WTC11 (cell line): ENCODE measurements at regions not wholly inside any gene's neighbourhood (a gene's known extent, or its start where the extent isn't known, plus 50 kb on each side); places are given as distances from the start of the nearest gene placed in this dataset.
A peak's percentile ranks its signal among the peaks of the same experiment; 100 is the strongest.

ENCODE experiments used
- ATAC-seq: fragments of 200-7000 bp; cut with Tn5 transposase; 2 replicates; pipeline ENCODE4 v1.10.0; 2021; ENCODE audit warnings: mild to moderate bottlenecking, moderate library complexity
- CTCF ChIA-PET: fragments of 300-600 bp; sonication (Branson Sonifier 250); formaldehyde crosslinking; loops from one replicate; lab custom pipeline; 2021; ENCODE audit warnings: antibody characterized with exemption; lab: Charles Lee
- POLR2A ChIA-PET: fragments of 350-600 bp; sonication (Branson Sonifier 250); formaldehyde crosslinking; loops from one replicate; lab custom pipeline; 2021; ENCODE audit warnings: antibody characterized with exemption; lab: Charles Lee
- DNase-seq: peaks from one replicate; pipeline ENCODE4 v3.0.0; 2021; ENCODE audit warnings: low spot score
- H3K27ac Mint-ChIP-seq: 2 replicates; pipeline ENCODE4 v1.8.0; 2021; ENCODE audit warnings: mixed read lengths
- H3K27me3 Mint-ChIP-seq: 2 replicates; pipeline ENCODE4 v1.8.0; 2021; ENCODE audit warnings: low read depth, mild to moderate bottlenecking, moderate library complexity, mixed read lengths
- H3K36me3 Mint-ChIP-seq: 2 replicates; pipeline ENCODE4 v1.8.0; 2021; ENCODE audit warnings: mixed read lengths
- H3K4me1 Mint-ChIP-seq: 2 replicates; pipeline ENCODE4 v1.8.0; 2022; ENCODE audit warnings: mixed read lengths
- H3K4me3 Mint-ChIP-seq: 2 replicates; pipeline ENCODE4 v1.8.0; 2021; ENCODE audit warnings: mild to moderate bottlenecking, moderate library complexity, mixed read lengths
- H3K9me3 Mint-ChIP-seq: 2 replicates; pipeline ENCODE4 v1.8.0; 2021; ENCODE audit warnings: mixed read lengths
- FOXK1 ChIP-seq: sonication (generic); formaldehyde crosslinking; IDR thresholded peaks from 2 replicates; pipeline ENCODE4 v1.8.0; 2022; ENCODE audit warnings: mild to moderate bottlenecking, moderate library complexity, missing genetic modification reagents
- GABPB1 ChIP-seq: sonication (generic); formaldehyde crosslinking; IDR thresholded peaks from 2 replicates; pipeline ENCODE4 v1.8.1; 2023; ENCODE audit warnings: mild to moderate bottlenecking, missing genetic modification reagents
- GTF2I ChIP-seq: fragments of 250-450 bp; sonication (Bioruptor Pico); conservative IDR thresholded peaks from 2 replicates; pipeline ENCODE4 v1.4.0; 2021; ENCODE audit warnings: mild to moderate bottlenecking
- JUN ChIP-seq: sonication (generic); formaldehyde crosslinking; IDR thresholded peaks from 2 replicates; pipeline ENCODE4 v1.8.0; 2023; ENCODE audit warnings: mild to moderate bottlenecking, missing genetic modification reagents
- KAT7 ChIP-seq: sonication (generic); formaldehyde crosslinking; IDR thresholded peaks from 2 replicates; pipeline ENCODE4 v1.8.1; 2023; ENCODE audit warnings: missing genetic modification reagents, mild to moderate bottlenecking, borderline replicate concordance
- NFE2L1 ChIP-seq: sonication (generic); formaldehyde crosslinking; IDR thresholded peaks from 2 replicates; pipeline ENCODE4 v1.8.1; 2023; ENCODE audit warnings: missing genetic modification reagents
- NR1H2 ChIP-seq: sonication (generic); formaldehyde crosslinking; IDR thresholded peaks from 2 replicates; pipeline ENCODE4 v1.9.0; 2021; ENCODE audit warnings: mild to moderate bottlenecking, moderate library complexity, missing genetic modification reagents
- SMAD4 ChIP-seq: sonication (generic); formaldehyde crosslinking; IDR thresholded peaks from 2 replicates; pipeline ENCODE4 v1.8.0; 2022; ENCODE audit warnings: mild to moderate bottlenecking, missing genetic modification reagents
- SOX15 ChIP-seq: fragments of 250-450 bp; sonication (Bioruptor Pico); IDR thresholded peaks from 2 replicates; pipeline ENCODE4 v1.9.0; 2021; ENCODE audit warnings: mild to moderate bottlenecking
- TEAD1 ChIP-seq: sonication (generic); formaldehyde crosslinking; IDR thresholded peaks from 2 replicates; pipeline ENCODE4 v1.8.0; 2022; ENCODE audit warnings: mild to moderate bottlenecking, missing genetic modification reagents
- TP53 ChIP-seq: sonication (generic); formaldehyde crosslinking; IDR thresholded peaks from 2 replicates; pipeline ENCODE4 v1.8.1; 2023; ENCODE audit warnings: mild to moderate bottlenecking, missing genetic modification reagents
- ZNF121 ChIP-seq: sonication (generic); formaldehyde crosslinking; IDR thresholded peaks from 2 replicates; pipeline ENCODE4 v1.8.0; 2023; ENCODE audit warnings: missing genetic modification reagents
- ZNF232 ChIP-seq: sonication (generic); formaldehyde crosslinking; IDR thresholded peaks from 2 replicates; pipeline ENCODE4 v1.8.0; 2022; ENCODE audit warnings: mild to moderate bottlenecking, missing genetic modification reagents
- ZNF423 ChIP-seq: fragments of 250-450 bp; sonication (Bioruptor Pico); IDR thresholded peaks from 2 replicates; pipeline ENCODE4 v2.1.2; 2022; ENCODE audit warnings: mild to moderate bottlenecking, moderate library complexity
- TF ChIP-seq, protein P1 (sequence below): sonication (generic); formaldehyde crosslinking; IDR thresholded peaks from 2 replicates; pipeline ENCODE4 v1.8.1; 2023; ENCODE audit warnings: mild to moderate bottlenecking, missing genetic modification reagents
- TF ChIP-seq, protein P2 (sequence below): sonication (generic); formaldehyde crosslinking; IDR thresholded peaks from 2 replicates; pipeline ENCODE4 v1.8.1; 2022; ENCODE audit warnings: mild to moderate bottlenecking, missing genetic modification reagents, moderate library complexity, borderline replicate concordance
- TF ChIP-seq, protein P3 (sequence below): sonication (generic); formaldehyde crosslinking; IDR thresholded peaks from 2 replicates; pipeline ENCODE4 v1.8.1; 2023; ENCODE audit warnings: mild to moderate bottlenecking, moderate library complexity, missing genetic modification reagents
- TF ChIP-seq, protein P4 (sequence below): sonication (generic); formaldehyde crosslinking; conservative IDR thresholded peaks from 2 replicates; pipeline ENCODE4 v1.8.1; 2023; ENCODE audit warnings: mild to moderate bottlenecking, low read depth, missing genetic modification reagents, moderate library complexity
- TF ChIP-seq, protein P5 (sequence below): sonication (generic); formaldehyde crosslinking; IDR thresholded peaks from 2 replicates; pipeline ENCODE4 v1.8.1; 2022; ENCODE audit warnings: low read depth, mild to moderate bottlenecking, moderate library complexity, missing genetic modification reagents, borderline replicate concordance
- TF ChIP-seq, protein P6 (sequence below): sonication (generic); formaldehyde crosslinking; IDR thresholded peaks from 2 replicates; pipeline ENCODE4 v1.8.0; 2023; ENCODE audit warnings: mild to moderate bottlenecking, missing genetic modification reagents
- TF ChIP-seq, protein P7 (sequence below): sonication (generic); formaldehyde crosslinking; IDR thresholded peaks from 2 replicates; pipeline ENCODE4 v1.8.0; 2022; ENCODE audit warnings: mild to moderate bottlenecking, missing genetic modification reagents

DNA sequence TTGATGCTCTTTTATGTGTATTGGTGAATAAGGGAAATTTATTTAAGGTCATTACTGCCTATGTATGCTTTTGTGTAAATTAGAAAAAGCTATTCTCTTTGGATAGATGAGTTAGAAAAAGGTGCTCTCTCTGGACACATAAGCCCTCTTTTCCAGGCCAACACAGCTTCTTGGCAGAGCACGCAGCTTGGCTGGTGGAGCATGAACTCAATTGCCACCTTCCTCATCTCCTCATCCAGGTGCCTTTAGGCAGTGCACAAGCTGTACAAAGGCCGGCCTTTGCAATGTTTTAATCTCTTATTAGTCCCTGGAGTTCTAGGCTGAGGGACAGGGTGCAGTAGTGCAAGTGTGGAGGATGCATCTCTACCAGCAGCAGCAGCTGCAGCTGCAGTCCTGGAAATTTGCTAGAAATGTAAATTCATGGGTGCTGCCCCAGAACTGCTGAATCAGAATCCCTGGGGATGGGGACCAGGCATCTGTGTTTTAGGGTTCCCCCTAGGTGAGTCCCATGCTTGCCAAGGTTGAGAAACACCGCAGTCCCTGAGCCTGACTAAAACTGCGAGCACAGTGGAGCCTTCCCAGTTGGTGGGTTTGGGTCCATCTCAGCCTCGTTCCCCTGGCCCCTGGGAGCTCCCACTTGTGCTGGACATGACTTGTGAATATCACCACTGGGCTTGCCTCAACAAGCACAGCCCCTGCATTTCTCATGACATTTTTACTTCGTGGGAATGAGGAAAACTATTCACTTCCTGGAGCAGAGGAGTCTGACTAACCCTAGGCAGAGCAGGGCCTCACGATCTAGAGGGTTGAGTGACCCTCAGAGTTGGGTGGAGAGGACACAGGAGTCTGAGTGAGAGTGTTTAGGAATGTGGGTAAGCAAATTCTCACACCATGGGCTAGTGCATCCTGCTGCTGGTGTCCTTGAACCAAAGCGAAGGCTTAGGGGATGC lies 272.3 kb downstream of the ZSWIM6 start:
- H3K27me3 Mint-ChIP-seq: no peaks in the 10 kb centered on the region
- ATAC-seq (no peak), DNase-seq (no peak)
- ChIA-PET POLR2A (interaction anchor here (1.1 kb wide), 1 partner anchor 27 kb away, joined by 3 read pairs; no protein-coding TSS in a partner anchor), CTCF (interaction anchor here (0.9 to 1.7 kb wide), 3 partner anchors 19 to 75 kb away, joined by 3 to 6 read pairs (median 5); no protein-coding TSS in a partner anchor)
- TF ChIP-seq, protein P1, sequence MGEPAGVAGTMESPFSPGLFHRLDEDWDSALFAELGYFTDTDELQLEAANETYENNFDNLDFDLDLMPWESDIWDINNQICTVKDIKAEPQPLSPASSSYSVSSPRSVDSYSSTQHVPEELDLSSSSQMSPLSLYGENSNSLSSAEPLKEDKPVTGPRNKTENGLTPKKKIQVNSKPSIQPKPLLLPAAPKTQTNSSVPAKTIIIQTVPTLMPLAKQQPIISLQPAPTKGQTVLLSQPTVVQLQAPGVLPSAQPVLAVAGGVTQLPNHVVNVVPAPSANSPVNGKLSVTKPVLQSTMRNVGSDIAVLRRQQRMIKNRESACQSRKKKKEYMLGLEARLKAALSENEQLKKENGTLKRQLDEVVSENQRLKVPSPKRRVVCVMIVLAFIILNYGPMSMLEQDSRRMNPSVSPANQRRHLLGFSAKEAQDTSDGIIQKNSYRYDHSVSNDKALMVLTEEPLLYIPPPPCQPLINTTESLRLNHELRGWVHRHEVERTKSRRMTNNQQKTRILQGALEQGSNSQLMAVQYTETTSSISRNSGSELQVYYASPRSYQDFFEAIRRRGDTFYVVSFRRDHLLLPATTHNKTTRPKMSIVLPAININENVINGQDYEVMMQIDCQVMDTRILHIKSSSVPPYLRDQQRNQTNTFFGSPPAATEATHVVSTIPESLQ (CRISPR knock-in tag): no peak
- TF ChIP-seq, protein P2, sequence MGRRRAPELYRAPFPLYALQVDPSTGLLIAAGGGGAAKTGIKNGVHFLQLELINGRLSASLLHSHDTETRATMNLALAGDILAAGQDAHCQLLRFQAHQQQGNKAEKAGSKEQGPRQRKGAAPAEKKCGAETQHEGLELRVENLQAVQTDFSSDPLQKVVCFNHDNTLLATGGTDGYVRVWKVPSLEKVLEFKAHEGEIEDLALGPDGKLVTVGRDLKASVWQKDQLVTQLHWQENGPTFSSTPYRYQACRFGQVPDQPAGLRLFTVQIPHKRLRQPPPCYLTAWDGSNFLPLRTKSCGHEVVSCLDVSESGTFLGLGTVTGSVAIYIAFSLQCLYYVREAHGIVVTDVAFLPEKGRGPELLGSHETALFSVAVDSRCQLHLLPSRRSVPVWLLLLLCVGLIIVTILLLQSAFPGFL (CRISPR knock-in tag): no peak
- TF ChIP-seq, protein P3, sequence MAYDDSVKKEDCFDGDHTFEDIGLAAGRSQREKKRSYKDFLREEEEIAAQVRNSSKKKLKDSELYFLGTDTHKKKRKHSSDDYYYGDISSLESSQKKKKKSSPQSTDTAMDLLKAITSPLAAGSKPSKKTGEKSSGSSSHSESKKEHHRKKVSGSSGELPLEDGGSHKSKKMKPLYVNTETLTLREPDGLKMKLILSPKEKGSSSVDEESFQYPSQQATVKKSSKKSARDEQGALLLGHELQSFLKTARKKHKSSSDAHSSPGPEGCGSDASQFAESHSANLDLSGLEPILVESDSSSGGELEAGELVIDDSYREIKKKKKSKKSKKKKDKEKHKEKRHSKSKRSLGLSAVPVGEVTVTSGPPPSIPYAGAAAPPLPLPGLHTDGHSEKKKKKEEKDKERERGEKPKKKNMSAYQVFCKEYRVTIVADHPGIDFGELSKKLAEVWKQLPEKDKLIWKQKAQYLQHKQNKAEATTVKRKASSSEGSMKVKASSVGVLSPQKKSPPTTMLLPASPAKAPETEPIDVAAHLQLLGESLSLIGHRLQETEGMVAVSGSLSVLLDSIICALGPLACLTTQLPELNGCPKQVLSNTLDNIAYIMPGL (CRISPR knock-in tag): no peak
- no peak for TF ChIP-seq FOXK1 (CRISPR knock-in tag)
- TF ChIP-seq GTF2I (CRISPR knock-in tag): no peak
- TF ChIP-seq KAT7: no peak
- TF ChIP-seq GABPB1 (CRISPR knock-in tag): no peak
- H3K4me1 Mint-ChIP-seq: peaks cover 27% of the 10 kb centered on the region
- no peaks in the 10 kb centered on the region for H3K9me3 Mint-ChIP-seq
- no peaks in the 10 kb centered on the region for H3K36me3 Mint-ChIP-seq
- no peak overlapping the region for H3K27ac Mint-ChIP-seq
- no peak overlapping the region for H3K4me3 Mint-ChIP-seq

DNA sequence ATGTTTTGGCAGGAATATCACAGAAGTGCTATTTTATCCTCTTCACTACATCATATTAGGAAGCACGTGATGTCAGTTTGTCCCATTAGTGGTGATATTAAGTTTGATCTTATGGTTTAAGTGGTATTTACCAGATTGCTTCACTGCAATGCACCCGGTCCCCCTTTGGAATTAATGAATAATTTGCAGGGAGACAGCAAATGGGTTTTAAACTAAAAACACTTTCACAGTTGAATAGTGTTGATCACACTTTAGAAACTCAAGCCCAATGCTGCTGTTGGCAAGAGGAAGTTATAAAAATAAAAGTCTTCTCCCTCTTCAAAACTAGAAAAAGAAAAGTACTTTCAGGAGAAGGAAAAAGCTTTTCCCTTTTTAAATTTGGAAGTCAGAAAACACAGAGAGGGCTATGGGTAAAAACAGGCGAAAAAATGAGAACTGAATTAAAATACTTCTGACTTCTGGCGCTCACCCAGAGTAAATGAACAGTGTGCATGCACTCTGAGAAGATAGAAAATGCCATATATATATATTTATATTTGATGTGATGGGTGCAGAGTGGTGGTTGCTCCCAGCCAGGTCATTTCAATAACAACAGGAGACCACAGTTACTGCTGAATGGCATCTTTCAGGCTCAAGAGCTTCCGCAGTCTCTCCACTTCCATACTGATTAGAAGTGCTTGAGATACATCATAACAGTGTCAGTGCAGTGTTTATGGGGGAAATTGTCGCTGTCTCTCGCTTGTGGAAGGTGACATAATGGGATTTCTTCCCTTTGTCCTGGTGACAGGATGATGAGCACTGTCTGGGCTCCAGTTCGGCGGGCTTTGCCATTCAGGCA lies 278.0 kb downstream of the ZSWIM6 start:
- no peaks in the 10 kb centered on the region for H3K36me3 Mint-ChIP-seq
- ATAC-seq (peak; percentile 70), DNase-seq (no peak)
- peak overlapping the region; percentile 1; the same call in 1 of the 2 replicates for H3K4me3 Mint-ChIP-seq
- ChIA-PET POLR2A (no interaction called here), CTCF (no interaction called here)
- H3K9me3 Mint-ChIP-seq: no peaks in the 10 kb centered on the region
- TF ChIP-seq, protein P4, sequence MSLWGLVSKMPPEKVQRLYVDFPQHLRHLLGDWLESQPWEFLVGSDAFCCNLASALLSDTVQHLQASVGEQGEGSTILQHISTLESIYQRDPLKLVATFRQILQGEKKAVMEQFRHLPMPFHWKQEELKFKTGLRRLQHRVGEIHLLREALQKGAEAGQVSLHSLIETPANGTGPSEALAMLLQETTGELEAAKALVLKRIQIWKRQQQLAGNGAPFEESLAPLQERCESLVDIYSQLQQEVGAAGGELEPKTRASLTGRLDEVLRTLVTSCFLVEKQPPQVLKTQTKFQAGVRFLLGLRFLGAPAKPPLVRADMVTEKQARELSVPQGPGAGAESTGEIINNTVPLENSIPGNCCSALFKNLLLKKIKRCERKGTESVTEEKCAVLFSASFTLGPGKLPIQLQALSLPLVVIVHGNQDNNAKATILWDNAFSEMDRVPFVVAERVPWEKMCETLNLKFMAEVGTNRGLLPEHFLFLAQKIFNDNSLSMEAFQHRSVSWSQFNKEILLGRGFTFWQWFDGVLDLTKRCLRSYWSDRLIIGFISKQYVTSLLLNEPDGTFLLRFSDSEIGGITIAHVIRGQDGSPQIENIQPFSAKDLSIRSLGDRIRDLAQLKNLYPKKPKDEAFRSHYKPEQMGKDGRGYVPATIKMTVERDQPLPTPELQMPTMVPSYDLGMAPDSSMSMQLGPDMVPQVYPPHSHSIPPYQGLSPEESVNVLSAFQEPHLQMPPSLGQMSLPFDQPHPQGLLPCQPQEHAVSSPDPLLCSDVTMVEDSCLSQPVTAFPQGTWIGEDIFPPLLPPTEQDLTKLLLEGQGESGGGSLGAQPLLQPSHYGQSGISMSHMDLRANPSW (CRISPR knock-in tag): no peak
- no peak for TF ChIP-seq SOX15
- no peak for TF ChIP-seq NFE2L1 (CRISPR knock-in tag)
- no peak for TF ChIP-seq SMAD4 (CRISPR knock-in tag)
- TF ChIP-seq ZNF121: no peak
- no peak for TF ChIP-seq JUN (CRISPR knock-in tag)
- TF ChIP-seq, protein P5, sequence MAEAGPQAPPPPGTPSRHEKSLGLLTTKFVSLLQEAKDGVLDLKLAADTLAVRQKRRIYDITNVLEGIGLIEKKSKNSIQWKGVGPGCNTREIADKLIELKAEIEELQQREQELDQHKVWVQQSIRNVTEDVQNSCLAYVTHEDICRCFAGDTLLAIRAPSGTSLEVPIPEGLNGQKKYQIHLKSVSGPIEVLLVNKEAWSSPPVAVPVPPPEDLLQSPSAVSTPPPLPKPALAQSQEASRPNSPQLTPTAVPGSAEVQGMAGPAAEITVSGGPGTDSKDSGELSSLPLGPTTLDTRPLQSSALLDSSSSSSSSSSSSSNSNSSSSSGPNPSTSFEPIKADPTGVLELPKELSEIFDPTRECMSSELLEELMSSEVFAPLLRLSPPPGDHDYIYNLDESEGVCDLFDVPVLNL (CRISPR knock-in tag): no peak
- TF ChIP-seq ZNF423 (CRISPR knock-in tag): no peak
- TF ChIP-seq NR1H2 (CRISPR knock-in tag): no peak
- no peak for TF ChIP-seq TP53 (CRISPR knock-in tag)
- TF ChIP-seq TEAD1: no peak
- TF ChIP-seq, protein P6, sequence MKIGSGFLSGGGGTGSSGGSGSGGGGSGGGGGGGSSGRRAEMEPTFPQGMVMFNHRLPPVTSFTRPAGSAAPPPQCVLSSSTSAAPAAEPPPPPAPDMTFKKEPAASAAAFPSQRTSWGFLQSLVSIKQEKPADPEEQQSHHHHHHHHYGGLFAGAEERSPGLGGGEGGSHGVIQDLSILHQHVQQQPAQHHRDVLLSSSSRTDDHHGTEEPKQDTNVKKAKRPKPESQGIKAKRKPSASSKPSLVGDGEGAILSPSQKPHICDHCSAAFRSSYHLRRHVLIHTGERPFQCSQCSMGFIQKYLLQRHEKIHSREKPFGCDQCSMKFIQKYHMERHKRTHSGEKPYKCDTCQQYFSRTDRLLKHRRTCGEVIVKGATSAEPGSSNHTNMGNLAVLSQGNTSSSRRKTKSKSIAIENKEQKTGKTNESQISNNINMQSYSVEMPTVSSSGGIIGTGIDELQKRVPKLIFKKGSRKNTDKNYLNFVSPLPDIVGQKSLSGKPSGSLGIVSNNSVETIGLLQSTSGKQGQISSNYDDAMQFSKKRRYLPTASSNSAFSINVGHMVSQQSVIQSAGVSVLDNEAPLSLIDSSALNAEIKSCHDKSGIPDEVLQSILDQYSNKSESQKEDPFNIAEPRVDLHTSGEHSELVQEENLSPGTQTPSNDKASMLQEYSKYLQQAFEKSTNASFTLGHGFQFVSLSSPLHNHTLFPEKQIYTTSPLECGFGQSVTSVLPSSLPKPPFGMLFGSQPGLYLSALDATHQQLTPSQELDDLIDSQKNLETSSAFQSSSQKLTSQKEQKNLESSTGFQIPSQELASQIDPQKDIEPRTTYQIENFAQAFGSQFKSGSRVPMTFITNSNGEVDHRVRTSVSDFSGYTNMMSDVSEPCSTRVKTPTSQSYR (CRISPR knock-in tag): no peak
- TF ChIP-seq, protein P7, sequence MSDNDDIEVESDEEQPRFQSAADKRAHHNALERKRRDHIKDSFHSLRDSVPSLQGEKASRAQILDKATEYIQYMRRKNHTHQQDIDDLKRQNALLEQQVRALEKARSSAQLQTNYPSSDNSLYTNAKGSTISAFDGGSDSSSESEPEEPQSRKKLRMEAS (CRISPR knock-in tag): no peak
- no peak for TF ChIP-seq ZNF232 (CRISPR knock-in tag)
- peaks cover 33% of the 10 kb centered on the region for H3K4me1 Mint-ChIP-seq
- no peaks in the 10 kb centered on the region for H3K27me3 Mint-ChIP-seq
- no peak overlapping the region for H3K27ac Mint-ChIP-seq
